ENCODE measurements at regions not wholly inside any gene's neighbourhood (a gene's known extent, or its start where the extent isn't known, plus 50 kb on each side); places are given as distances from the start of the nearest gene placed in this dataset.

- no peak overlapping the region for H3K4me3 ChIP-seq (replicated peaks in 1 of 3; ENCODE audit: low read depth in 2 of 3, low read length in 3 of 3)
- H3K79me2 ChIP-seq (ENCODE audit: insufficient read depth, low read length) = no peaks in the 10 kb centered on the region
- intact Hi-C loops (cut with micrococcal nuclease) = no loop called here
- H3K4me1 ChIP-seq (ENCODE audit: control insufficient read depth in 1 of 2, insufficient read depth in 2 of 2, low read length in 2 of 2) = no peaks in the 10 kb centered on the region
- peaks cover 4% of the 10 kb centered on the region in 2 donors for H3K9me3 ChIP-seq (replicated peaks in 1 of 2; ENCODE audit: control insufficient read depth in 1 of 2, insufficient read depth in 1 of 2, low read length in 2 of 2)
- no peak overlapping the region for H3K27ac ChIP-seq (ENCODE audit: low read depth in 1 of 2, low read length in 2 of 2)
- no peaks in the 10 kb centered on the region for H3K36me3 Mint-ChIP-seq
- no peak overlapping the region for H2AFZ ChIP-seq (ENCODE audit: insufficient read depth, low read depth, low read length, poor library complexity, severe bottlenecking)
- H3K4me3 Mint-ChIP-seq = no peak overlapping the region
- no peak overlapping the region for H3K4me2 ChIP-seq (replicated peaks; ENCODE audit: extremely low read depth, low read length, poor library complexity, severe bottlenecking)
- TF ChIP-seq, protein P1, sequence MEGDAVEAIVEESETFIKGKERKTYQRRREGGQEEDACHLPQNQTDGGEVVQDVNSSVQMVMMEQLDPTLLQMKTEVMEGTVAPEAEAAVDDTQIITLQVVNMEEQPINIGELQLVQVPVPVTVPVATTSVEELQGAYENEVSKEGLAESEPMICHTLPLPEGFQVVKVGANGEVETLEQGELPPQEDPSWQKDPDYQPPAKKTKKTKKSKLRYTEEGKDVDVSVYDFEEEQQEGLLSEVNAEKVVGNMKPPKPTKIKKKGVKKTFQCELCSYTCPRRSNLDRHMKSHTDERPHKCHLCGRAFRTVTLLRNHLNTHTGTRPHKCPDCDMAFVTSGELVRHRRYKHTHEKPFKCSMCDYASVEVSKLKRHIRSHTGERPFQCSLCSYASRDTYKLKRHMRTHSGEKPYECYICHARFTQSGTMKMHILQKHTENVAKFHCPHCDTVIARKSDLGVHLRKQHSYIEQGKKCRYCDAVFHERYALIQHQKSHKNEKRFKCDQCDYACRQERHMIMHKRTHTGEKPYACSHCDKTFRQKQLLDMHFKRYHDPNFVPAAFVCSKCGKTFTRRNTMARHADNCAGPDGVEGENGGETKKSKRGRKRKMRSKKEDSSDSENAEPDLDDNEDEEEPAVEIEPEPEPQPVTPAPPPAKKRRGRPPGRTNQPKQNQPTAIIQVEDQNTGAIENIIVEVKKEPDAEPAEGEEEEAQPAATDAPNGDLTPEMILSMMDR (IDR thresholded peaks at IDR 0.05) = no peak
- H4K20me1 ChIP-seq (ENCODE audit: insufficient read depth, low read length) = no peaks in the 10 kb centered on the region
- H3K9ac ChIP-seq (ENCODE audit: insufficient read depth, low read length, poor library complexity, severe bottlenecking) = no peak overlapping the region
- peaks cover 4 to 12% (median 8%) of the 10 kb centered on the region in 7 donors for H3K9me3 Mint-ChIP-seq
- no peaks in the 10 kb centered on the region for H3K36me3 ChIP-seq (replicated peaks in 1 of 2; ENCODE audit: control insufficient read depth in 1 of 2, insufficient read depth in 2 of 2, low read length in 2 of 2)
- H3K27ac Mint-ChIP-seq = peak overlapping the region in 1 of 7 donors; percentile 36
- no peaks in the 10 kb centered on the region for H3K4me1 Mint-ChIP-seq
- H3K27me3 ChIP-seq (ENCODE audit: control insufficient read depth in 2 of 2, insufficient read depth in 2 of 2, low read length in 2 of 2) = no peaks in the 10 kb centered on the region
- DNase-seq = no peak
- peaks cover 0 to 4% (median 3%) of the 10 kb centered on the region in 3 donors for H3K27me3 Mint-ChIP-seq (ENCODE audit: low read depth in 3 of 3)
Observed at GRCh38 chr6:165758441-165758840, 95.4 kb upstream of the PDE10A start.

DNA sequence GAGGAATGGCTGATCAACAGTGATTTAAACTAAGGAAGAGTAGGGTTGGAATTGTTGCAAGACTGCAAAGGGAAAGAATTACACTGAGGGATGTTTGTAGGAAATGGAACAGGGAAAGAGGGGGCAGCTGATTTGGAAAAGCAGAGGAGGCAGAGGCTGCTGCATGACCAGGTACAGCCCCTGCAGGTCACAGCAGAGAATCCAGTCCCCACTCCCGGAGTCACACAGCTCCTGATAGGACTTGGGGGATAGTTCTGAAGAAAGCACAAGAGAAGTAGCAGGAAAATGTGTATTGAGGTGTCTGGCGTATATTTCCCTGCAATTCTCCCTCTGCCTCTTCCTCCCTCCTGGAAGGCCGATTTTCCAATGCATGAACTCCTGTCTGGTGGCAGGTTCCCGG, 92.5 kb upstream of the PDE10A start:
- intact Hi-C loops (cut with micrococcal nuclease) = no loop called here
- no peaks in the 10 kb centered on the region for H3K4me1 ChIP-seq (ENCODE audit: control insufficient read depth in 1 of 2, insufficient read depth in 2 of 2, low read length in 2 of 2)
- H3K27ac Mint-ChIP-seq = no peak overlapping the region

More for the DNA sequence above, 92.5 kb upstream of the PDE10A start:
- no peak for DNase-seq
- Histone ChIP-seq H3K4me3 (replicated peaks in 1 of 3; ENCODE audit: low read depth in 2 of 3, low read length in 3 of 3) (no peak overlapping the region), H3K9me3 (replicated peaks in 1 of 2; ENCODE audit: control insufficient read depth in 1 of 2, insufficient read depth in 1 of 2, low read length in 2 of 2) (peaks cover 0 to 4% of the 10 kb centered on the region in 2 donors), H3K27ac (ENCODE audit: low read depth in 1 of 2, low read length in 2 of 2) (no peak overlapping the region), H4K20me1 (ENCODE audit: insufficient read depth, low read length) (no peaks in the 10 kb centered on the region), H3K4me2 (replicated peaks; ENCODE audit: extremely low read depth, low read length, poor library complexity, severe bottlenecking) (no peak overlapping the region), H3K27me3 (ENCODE audit: control insufficient read depth in 2 of 2, insufficient read depth in 2 of 2, low read length in 2 of 2) (no peaks in the 10 kb centered on the region), H2AFZ (ENCODE audit: insufficient read depth, low read depth, low read length, poor library complexity, severe bottlenecking) (no peak overlapping the region), H3K36me3 (replicated peaks in 1 of 2; ENCODE audit: control insufficient read depth in 1 of 2, insufficient read depth in 2 of 2, low read length in 2 of 2) (no peaks in the 10 kb centered on the region), H3K9ac (ENCODE audit: insufficient read depth, low read length, poor library complexity, severe bottlenecking) (no peak overlapping the region), H3K79me2 (ENCODE audit: insufficient read depth, low read length) (no peaks in the 10 kb centered on the region)
- WGBS (ENCODE audit: insufficient coverage) = 100% methylated on average over 1 of the region's 4 CpGs
- Mint-ChIP-seq H3K9me3 (peaks cover 4 to 8% (median 6%) of the 10 kb centered on the region in 7 donors), H3K27me3 (ENCODE audit: low read depth in 3 of 3) (peaks cover 0 to 3% (median 1%) of the 10 kb centered on the region in 3 donors), H3K4me3 (no peak overlapping the region), H3K4me1 (no peaks in the 10 kb centered on the region), H3K36me3 (no peaks in the 10 kb centered on the region)
- TF ChIP-seq, protein P1 (IDR thresholded peaks at IDR 0.05) = no peak
